Breast epithelium (tissue), 3 donors: ENCODE measurements at regions not wholly inside any gene's neighbourhood (a gene's known extent, or its start where the extent isn't known, plus 50 kb on each side); places are given as distances from the start of the nearest gene placed in this dataset.

Experiments used
- CTCF ChIP-seq, 3 donors: fragments of 450-650 bp; IDR thresholded peaks; one replicate each; pipeline ENCODE4 v1.5.1; 2016 to 2017; ENCODE audit warnings: antibody characterized with exemption in 3 of 3, mild to moderate bottlenecking in 3 of 3, moderate library complexity in 3 of 3
- POLR2A ChIP-seq: fragments of 450-650 bp; IDR thresholded peaks from one replicate; pipeline ENCODE4 v1.6.1; 2016; ENCODE audit warnings: antibody characterized with exemption, mild to moderate bottlenecking, moderate library complexity

- TF ChIP-seq CTCF (IDR thresholded peaks at IDR 0.05) (no peak), POLR2A (no peak)
Measured at GRCh38 chr7:67547183-67547907, 550.7 kb downstream of the TYW1 start.
